ENCODE measurements at regions not wholly inside any gene's neighbourhood (a gene's known extent, or its start where the extent isn't known, plus 50 kb on each side); places are given as distances from the start of the nearest gene placed in this dataset.

DNA sequence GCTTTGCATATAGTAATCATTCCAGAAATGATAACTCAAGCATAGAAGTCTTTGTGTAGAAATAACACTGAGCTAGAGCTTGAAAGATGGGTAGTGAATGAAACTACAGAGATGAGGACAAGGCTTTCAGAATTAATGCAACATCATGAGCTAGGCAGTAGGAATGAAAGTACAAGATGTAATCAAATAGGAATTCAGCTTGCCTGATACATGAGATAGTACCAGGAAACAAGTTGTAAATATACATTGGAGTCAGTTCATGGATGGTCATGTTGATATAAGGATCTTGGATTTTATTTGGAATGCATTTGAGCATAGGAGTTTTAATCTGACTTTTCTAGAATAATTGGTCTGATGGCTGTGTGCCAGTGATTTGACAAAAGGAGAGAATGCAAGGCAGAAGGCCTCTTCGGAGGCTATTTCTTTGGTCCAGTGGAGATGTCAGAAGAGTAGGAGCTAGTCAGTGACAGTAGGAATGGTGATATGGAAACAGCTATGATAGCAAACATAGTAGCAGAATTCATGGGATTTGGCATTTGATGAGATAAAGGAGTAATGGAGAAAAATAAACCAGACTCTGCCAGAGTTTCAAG is 206.4 kb upstream of the PACRGL start:
- TF ChIP-seq, protein P1, sequence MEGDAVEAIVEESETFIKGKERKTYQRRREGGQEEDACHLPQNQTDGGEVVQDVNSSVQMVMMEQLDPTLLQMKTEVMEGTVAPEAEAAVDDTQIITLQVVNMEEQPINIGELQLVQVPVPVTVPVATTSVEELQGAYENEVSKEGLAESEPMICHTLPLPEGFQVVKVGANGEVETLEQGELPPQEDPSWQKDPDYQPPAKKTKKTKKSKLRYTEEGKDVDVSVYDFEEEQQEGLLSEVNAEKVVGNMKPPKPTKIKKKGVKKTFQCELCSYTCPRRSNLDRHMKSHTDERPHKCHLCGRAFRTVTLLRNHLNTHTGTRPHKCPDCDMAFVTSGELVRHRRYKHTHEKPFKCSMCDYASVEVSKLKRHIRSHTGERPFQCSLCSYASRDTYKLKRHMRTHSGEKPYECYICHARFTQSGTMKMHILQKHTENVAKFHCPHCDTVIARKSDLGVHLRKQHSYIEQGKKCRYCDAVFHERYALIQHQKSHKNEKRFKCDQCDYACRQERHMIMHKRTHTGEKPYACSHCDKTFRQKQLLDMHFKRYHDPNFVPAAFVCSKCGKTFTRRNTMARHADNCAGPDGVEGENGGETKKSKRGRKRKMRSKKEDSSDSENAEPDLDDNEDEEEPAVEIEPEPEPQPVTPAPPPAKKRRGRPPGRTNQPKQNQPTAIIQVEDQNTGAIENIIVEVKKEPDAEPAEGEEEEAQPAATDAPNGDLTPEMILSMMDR (IDR thresholded peaks at IDR 0.05; ENCODE audit: low read depth, low read length, missing control alignments) = no peak
- DNase-seq (ENCODE audit: low read depth) = no peak
- H3K4me3 ChIP-seq (ENCODE audit: low read depth, low read length) = no peak overlapping the region

DNA sequence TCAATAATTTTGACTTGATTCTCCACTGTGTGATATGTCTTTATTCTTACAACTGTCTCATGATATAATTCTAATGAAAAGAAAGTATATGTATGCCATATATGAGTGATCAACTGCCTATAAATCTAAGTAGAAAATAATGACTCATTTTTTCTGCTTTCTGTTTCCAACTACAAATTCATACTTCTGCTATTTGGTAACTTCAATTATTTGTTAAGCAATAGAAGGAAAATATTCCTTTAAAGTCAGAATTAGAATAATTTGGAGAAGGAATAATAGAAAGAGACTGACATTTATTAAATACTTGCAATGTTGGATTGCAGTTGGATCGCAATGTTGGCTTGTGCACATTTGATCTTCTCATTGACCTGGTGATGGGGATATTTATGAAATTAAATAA is 204.2 kb upstream of the PACRGL start:
- TF ChIP-seq, protein P1 (IDR thresholded peaks at IDR 0.05; ENCODE audit: low read depth, low read length, missing control alignments) = no peak
- H3K4me3 ChIP-seq (ENCODE audit: low read depth, low read length) = no peak overlapping the region
- no peak for DNase-seq (ENCODE audit: low read depth)

DNA sequence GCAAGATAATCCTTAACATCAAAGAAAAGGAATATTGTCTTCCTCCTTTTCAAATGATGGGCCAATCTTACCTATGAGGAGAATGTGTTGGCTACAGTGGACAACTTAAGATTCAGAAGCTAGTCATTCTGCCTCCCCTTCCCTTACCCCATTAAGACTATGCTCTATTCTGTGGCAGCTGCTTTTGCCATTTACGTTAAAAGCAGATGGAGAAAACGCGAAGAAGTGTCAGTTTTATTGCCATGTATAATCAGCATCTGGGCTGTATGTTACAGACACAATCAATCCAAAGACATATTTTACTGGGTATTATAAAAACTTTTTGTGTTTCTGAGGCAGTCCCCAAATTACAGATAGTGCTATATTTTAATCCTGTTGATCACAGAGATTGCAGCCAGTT is 196.1 kb upstream of the PACRGL start:
- H3K4me3 ChIP-seq (ENCODE audit: low read depth, low read length) = no peak overlapping the region
- no peak for DNase-seq (ENCODE audit: low read depth)
- TF ChIP-seq, protein P1 (IDR thresholded peaks at IDR 0.05; ENCODE audit: low read depth, low read length, missing control alignments) = no peak

DNA sequence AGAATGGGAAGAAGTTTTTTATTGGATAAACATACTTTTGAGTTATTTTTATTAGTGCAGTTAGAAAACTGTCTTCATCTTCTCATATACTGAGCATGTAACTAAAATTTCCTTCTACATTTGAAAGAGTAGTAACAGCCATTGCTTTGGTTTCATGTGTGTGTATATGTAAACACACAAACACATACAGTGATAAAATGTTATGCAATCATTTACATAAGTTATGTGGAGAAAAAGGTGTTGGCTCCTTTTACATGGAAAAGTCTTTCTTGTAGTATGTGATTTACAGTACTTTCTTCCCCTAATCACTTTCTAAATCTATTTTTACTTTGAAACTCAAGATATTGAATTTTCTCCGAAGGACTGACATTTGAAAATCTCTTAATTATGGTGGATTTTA is 194.3 kb upstream of the PACRGL start:
- no peak for DNase-seq (ENCODE audit: low read depth)
- no peak overlapping the region for H3K4me3 ChIP-seq (ENCODE audit: low read depth, low read length)
- TF ChIP-seq, protein P1 (IDR thresholded peaks at IDR 0.05; ENCODE audit: low read depth, low read length, missing control alignments) = no peak

DNA sequence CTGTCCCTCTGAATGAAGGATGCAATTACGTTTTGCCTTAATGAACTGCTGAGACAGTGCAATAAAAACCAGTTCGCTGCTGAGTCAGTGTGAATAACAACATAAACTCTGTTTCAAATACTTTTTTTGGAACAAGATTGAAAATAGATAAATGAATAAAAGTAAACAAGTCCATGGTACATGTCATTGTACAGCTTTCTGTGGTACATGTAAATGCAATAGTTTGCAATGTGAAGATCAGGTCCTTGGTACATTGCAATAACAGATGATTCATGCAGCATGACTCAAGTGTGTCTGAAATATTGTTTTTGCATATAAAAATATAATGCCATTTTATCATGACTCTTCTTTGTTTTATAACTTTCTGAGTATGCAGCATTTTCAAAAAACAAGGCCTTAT is 193.4 kb upstream of the PACRGL start:
- no peak for DNase-seq (ENCODE audit: low read depth)
- H3K4me3 ChIP-seq (ENCODE audit: low read depth, low read length) = no peak overlapping the region
- TF ChIP-seq, protein P1 (IDR thresholded peaks at IDR 0.05; ENCODE audit: low read depth, low read length, missing control alignments) = no peak

DNA sequence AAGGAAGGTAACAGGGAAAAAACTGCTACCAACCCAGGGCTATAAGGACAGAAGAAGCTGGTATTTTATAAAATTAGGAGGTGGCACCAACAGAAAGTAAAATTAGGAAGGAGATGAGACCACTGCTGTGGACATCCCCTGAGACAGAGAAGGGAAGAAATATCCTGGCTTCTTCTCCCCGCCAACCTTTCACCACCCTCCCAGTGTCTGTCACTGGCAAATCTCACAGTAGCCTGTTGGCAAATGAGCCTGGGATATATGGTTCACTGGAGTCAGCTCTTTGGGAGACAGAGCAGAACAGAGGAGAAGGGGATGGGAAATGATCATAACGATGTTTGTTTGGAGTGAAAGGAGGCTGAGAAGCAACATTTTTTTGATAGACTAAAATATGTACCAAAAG is 190.9 kb upstream of the PACRGL start:
- H3K4me3 ChIP-seq (ENCODE audit: low read depth, low read length) = no peak overlapping the region
- DNase-seq (ENCODE audit: low read depth) = no peak
- TF ChIP-seq, protein P1 (IDR thresholded peaks at IDR 0.05; ENCODE audit: low read depth, low read length, missing control alignments) = no peak

DNA sequence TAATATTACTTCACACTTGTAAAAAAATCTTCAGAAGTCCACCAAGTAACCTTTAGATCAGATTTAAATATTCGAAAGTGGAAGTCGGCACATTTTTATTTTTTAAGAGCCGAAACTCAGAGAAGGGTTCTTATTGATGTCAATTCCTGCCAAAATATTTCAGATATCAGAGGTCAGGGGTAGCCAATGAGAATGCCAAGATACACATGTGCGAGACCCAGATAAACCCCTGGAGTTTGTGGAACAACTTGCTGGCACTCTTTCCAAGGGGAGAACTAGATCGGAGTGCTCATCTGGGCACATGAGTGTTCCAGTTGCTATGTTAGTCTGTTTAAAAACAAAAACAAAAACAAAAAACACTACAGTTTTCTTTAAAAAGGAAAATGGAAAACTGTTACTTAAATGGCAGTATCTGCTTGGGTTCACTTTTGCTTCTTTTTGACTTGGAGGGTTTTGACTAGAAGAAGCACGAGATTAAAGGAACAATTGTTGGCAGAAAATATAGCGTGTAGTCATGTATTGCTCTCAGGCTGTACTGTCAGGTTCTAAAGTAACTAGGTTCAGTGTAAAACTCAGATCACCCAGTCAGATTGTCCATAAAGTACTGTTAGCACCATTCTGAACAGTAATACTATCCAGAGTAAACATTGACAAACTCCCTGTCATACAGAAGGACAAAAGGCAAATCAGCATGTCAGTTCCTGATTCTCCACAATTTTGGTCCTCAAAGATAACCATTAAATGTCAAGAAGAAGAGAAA is 188.0 kb upstream of the PACRGL start:
- TF ChIP-seq, protein P1 (IDR thresholded peaks at IDR 0.05; ENCODE audit: low read depth, low read length, missing control alignments) = no peak
- DNase-seq (ENCODE audit: low read depth) = no peak
- H3K4me3 ChIP-seq (ENCODE audit: low read depth, low read length) = no peak overlapping the region

Measured in GM12864 (cell line).